Nucleus accumbens (tissue), 56 donors: ENCODE measurements at regions not wholly inside any gene's neighbourhood (a gene's known extent, or its start where the extent isn't known, plus 50 kb on each side); places are given as distances from the start of the nearest gene placed in this dataset.
"Not testable (repeated sequence)": the region's sequence is repeated elsewhere in the genome, so short reads cannot be mapped to it uniquely, and the experiment has no call there.

ENCODE experiments used
- DNase-seq, 56 donors: peaks; one replicate each; lab custom pipeline; 2025; lab: John Stamatoyannopoulos, UW

- DNase-seq = no peak
These were observed 98.2 kb downstream of the AHR start for GRCh38 chr7:17396692-17397091.

DNA sequence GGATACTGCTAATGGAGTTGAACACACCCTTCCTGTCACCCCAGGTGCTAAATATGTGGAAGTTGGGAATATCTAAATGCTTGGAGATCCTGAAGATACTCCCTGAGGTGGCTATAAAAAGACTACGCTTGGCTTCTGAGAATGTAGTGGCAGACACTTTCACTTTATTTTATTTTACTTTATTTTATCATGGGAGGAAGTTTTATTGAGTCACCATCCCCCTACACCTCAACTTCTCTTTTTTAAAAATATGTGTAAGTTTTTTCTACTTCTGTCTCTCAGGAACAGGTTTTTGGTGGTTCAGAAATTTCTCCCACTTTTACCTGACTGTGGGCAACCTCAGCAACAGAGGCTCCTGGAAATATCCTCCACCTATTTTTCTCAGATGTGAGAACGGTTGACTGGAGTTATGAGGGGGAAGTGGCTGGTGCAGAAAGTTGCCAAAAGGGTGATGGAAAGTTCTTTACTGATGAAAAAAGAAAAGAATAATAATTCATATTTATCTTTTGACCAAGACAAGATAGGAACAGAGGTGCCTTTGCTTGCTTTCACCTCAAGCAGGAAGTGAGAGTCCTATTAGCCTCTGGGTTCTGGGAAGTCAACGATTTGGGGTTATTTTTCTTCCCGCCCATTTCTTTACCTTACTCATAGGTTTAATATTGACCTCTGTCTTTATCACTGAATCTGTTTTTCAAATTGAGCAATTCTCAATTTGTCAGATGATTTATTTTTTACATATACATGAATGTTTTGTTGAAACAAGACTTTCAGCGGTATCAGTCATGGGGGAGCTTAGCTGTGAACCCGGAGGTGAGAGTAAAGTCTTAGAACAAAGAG is 103.6 kb downstream of the AHR start:
- DNase-seq = no peak

DNA sequence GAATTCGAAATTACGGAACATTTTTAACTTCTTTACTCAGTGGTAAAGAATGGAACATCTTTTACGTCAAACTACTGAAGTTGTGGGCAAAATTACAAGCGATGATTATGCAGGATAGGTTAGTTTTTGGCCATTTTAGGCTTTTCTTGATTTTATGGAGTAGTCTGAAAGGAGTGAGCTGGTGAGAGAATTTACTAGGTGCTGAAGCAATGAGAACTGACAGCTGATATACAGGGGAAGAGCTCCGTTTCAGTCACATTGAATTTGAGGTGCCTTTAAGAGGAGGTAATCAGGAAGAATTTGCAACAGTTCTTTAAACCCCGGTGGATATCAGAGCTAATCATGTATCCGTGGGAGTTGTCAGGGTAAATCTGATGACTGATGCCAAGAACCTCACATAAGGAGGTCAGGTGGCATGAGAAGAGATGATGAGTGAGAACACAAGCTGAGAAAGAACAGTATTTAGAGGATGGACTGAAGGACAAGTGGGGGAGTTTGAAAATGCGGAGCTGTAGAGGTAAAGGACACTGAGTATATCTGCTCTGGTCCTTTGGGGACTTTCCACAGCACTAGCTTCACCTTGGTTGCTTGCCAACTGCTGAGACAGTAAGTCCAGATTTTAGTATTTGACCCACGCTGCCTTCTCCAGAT is 104.3 kb downstream of the AHR start:
- DNase-seq = no peak

GRCh38 chr7:17404006-17404405 is 105.6 kb downstream of the AHR start:
- DNase-seq = no peak

DNA sequence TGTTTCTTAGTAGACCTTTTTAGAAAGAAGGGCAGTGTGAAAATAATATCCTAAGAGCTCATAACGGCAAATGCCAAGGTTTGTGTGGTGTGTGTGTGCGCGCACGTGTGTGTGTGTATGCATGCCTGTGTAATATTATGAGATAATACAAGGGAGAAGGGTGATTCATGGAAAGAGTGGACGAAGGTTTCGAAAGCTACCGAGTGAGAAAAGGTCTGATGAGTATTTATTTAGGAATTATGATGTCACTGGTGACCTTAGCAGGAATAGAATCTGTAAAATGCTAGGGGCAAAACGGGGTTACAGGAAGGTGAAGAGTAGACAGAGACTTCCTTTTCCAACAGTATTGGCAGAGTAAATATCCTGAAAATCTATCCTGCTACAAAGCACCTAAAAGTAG is 107.3 kb downstream of the AHR start:
- no peak for DNase-seq

DNA sequence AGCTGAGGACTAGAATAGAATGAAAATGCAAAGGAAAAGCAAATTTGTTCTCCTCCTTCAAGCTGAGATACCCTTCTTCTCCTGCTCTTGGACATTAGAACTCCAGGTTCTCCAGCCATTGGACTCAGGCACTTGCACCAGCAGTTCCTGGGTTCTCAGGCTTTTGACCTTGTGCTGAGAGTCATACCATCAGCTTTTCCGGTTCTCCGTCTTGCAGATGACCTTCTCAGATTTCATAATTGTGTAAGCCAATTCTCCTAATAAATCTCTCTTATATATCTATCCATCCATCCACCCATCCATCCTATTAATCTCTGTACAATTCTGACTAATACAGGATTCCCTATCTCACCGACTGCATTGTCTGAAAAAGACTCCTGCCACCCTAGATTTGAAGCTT is 108.3 kb downstream of the AHR start:
- no peak for DNase-seq

DNA sequence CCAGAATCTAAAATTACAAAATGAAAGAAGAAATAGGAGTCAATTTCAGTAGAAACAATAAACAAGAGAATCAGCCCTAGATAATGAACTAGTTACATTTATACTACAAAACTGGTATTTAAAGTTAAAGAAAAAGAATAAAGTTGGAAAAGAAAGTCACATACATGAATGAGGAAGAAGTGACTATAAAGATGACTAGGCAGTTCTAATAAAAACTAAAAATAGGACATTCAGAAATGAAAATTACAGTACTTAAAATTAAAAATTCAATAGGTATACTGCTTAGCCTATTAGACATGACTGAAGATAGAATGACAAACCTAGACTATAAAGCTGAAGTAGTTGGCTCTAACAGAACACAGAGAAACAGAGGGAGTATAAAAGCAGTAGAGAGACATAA is 108.8 kb downstream of the AHR start:
- no peak for DNase-seq

- no peak for DNase-seq
These were observed 109.9 kb downstream of the AHR start for GRCh38 chr7:17408245-17408903.

DNA sequence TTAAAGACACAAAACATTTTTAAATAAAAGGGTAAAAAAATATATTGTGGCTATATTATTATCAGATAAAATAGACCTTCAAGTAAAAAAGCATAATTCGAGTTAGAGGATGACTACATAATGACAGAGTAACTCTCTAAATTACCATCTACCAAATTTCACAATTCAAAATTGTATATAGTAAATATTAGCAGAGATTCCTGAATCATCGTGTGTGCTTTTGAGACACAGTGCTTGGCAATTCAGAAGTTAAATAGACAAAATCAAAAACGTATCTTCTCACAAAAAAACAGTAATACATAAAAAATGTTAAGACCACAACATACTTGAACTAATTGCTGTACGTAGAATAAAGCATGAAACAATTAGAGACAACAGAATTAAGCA is 110.4 kb downstream of the AHR start:
- no peak for DNase-seq

- DNase-seq = no peak
These were observed 113.5 kb downstream of the AHR start for GRCh38 chr7:17411922-17412321.

DNA sequence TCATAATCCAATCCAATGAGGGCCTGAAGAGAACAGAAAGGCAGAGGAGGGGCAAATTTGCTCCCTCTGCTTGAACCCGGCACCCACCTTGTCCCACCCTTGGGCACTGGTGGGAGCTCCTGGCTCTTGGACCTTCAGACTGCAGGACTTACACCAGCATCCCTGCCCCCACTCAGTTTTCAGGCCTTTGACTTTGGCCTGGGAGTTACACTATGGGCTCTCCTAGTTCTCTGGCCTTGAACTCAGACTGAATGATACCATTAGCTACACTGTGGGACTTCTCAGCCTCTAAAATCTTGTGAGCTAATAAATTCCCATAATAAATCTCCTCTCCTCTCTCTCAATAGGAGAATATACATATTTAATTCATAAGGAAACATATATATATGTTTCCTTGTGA is 114.4 kb downstream of the AHR start:
- DNase-seq = no peak

DNA sequence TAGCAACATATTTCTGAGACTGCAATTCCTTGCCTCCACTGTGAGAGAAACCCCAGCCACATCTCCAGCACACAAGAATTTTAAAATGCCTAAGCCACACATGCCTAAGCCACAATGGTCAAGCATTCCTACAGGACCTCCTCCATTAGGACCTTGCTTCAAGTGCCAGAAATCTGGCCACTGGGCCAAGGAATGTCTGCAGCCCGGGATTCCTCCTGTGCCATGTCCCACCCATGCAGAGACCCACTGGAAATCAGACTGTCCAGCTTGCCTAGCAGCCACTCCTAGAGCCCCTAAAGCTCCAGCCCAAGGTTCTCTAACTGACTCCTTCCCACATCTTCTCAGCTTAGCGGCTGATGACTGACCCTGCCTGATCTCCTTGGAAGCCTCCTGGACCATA is 117.5 kb downstream of the AHR start:
- DNase-seq = no peak

- not testable (repeated sequence) for DNase-seq
These were observed 122.0 kb downstream of the AHR start for GRCh38 chr7:17420308-17421015.

- DNase-seq = no peak
These were observed 123.5 kb downstream of the AHR start for GRCh38 chr7:17421941-17422340.

GRCh38 chr7:17422966-17423365 is 124.5 kb downstream of the AHR start:
- DNase-seq = no peak

GRCh38 chr7:17427924-17428323 is 129.5 kb downstream of the AHR start:
- no peak for DNase-seq

- DNase-seq = no peak
These were observed 131.1 kb downstream of the AHR start for GRCh38 chr7:17429579-17429978.

DNA sequence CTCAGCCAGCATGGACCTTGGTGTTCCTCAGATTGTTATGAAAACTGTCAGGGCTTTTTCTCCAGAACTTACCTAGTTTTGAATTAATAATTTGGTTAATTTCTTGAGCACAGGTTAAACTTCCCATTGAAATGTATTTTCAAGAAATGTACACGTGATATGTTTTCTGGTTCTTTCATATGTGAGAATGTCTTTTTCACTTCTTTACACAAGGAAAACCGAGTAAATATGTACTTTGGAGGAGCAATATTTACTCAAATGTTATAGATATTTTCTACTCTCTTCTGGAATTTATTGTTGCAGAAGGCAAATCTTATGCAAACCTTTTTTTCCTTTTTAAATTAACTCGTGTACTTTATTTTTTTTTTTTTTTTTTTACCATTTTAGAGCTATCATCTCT is 134.3 kb downstream of the AHR start:
- no peak for DNase-seq

DNA sequence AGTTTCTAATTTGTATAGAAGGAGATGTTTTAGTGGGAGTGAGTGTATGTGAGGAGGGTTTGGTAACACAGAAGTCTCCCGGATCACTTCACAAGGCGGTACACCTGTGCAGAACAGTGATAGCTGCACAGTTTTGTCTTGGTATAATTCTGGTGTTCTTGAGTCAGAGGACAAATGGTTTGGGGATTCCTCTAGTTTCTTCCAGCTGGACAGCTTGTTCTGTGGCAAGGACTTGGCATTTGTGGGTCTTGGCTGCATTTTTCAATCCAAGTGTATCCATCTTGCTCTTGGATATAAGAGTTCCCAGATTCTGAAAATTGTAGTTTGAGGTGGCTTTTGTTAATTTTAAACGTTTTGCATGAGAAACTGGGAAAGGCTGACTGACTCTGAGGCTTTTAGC is 135.7 kb downstream of the AHR start:
- no peak for DNase-seq

DNA sequence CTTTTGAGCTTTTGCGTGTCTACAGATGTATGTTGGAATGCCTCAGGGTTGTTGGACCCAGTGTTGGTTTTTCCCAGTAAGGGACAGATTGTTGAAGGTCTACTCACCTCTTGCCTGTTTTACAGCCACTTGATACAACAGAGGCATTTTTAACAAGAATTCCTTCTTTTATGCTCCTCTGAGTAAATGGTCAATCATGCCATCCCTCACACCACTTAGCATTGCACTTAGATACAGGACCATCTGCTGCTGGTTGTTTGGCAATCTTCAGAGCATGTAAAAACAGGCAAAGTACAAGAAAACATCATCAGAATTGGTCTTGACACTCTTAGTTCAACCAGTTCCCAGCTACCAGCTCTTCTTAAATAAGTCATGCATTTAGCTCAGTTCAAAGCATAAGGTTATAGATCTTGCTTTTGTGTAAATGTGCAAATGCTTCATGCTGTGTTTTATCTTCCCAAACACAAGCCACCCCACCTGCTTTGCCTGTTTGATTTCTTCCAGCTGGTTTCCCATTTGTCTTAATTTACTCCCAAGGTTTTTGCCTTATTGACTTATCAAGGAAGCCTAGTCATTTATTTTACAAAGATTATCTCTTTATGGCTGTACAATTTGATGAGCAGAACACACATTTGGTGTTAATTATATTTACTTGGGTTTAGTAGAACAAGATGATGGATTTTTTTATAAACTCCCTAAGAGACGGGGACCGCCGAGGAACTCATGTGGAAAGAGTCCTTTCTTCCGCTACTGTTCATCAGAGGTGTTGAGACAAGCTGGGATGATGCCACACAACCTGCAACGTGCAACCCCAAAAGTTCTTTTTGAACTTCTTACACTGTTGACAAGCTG is 136.6 kb downstream of the AHR start:
- DNase-seq = no peak
